Activated T-helper 1 cell treated with anti-CD3 and anti-CD28 coated beads, Interleukin-12 subunit alpha, Interleukin-12 subunit beta, Interleukin-2, Interleukin-4 antibody, amounts not matched to agents 30 ng/mL and 10 ng/mL and 1 ng/mL, durations not matched to agents 14 hours and 24 hours and 36 hours (primary cell): ENCODE measurements at regions not wholly inside any gene's neighbourhood (a gene's known extent, or its start where the extent isn't known, plus 50 kb on each side); places are given as distances from the start of the nearest gene placed in this dataset.
"Not testable (repeated sequence)": the region's sequence is repeated elsewhere in the genome, so short reads cannot be mapped to it uniquely, and the experiment has no call there.

Experiments
- DNase-seq: peaks from one replicate; pipeline ENCODE4 v3.0.0; 2021; ENCODE audit warnings: low spot score
- H3K27ac Mint-ChIP-seq: one replicate; pipeline ENCODE4 v1.8.0; 2021; ENCODE audit warnings: mild to moderate bottlenecking, mixed read lengths
- H3K27me3 Mint-ChIP-seq: one replicate; pipeline ENCODE4 v1.8.0; 2022; ENCODE audit warnings: mild to moderate bottlenecking, moderate library complexity, mixed read lengths; ENCODE audit not compliant: insufficient read depth
- H3K36me3 Mint-ChIP-seq: one replicate; pipeline ENCODE4 v1.8.0; 2021; ENCODE audit warnings: low read depth, mixed read lengths
- H3K4me1 Mint-ChIP-seq: one replicate; pipeline ENCODE4 v1.8.0; 2021; ENCODE audit warnings: low read depth, mixed read lengths
- H3K4me3 Mint-ChIP-seq: one replicate; pipeline ENCODE4 v1.8.0; 2021; ENCODE audit warnings: mild to moderate bottlenecking, moderate library complexity, mixed read lengths
- H3K9me3 Mint-ChIP-seq: one replicate; pipeline ENCODE4 v1.8.0; 2021; ENCODE audit warnings: mixed read lengths
- intact Hi-C: fragments of 100-400 bp; cut with micrococcal nuclease; formaldehyde crosslinking; loops from one replicate; pipeline ENCODE4 v1.15.1; 2024

- DNase-seq, result no peak
- no peaks in the 10 kb centered on the region for H3K4me1 Mint-ChIP-seq
- H3K36me3 Mint-ChIP-seq, result no peaks in the 10 kb centered on the region
- H3K27ac Mint-ChIP-seq, result no peak overlapping the region
- H3K4me3 Mint-ChIP-seq, result no peak overlapping the region
- H3K27me3 Mint-ChIP-seq, result no peaks in the 10 kb centered on the region
- H3K9me3 Mint-ChIP-seq, result peaks cover 25% of the 10 kb centered on the region
- intact Hi-C loops, result no loop called here
These were observed 286.7 kb upstream of the MINDY3 start for GRCh38 chr10:16146993-16147392.

- intact Hi-C loops, result no loop called here
- Mint-ChIP-seq H3K36me3 (no peaks in the 10 kb centered on the region), H3K9me3 (peaks cover 4% of the 10 kb centered on the region), H3K4me3 (no peak overlapping the region), H3K4me1 (no peaks in the 10 kb centered on the region), H3K27me3 (peaks cover 2% of the 10 kb centered on the region), H3K27ac (no peak overlapping the region)
- no peak for DNase-seq
These were observed 281.0 kb upstream of the PTER start for GRCh38 chr10:16155834-16156233.

- no peak for DNase-seq
- intact Hi-C loops, result no loop called here
- Mint-ChIP-seq H3K4me1 (no peaks in the 10 kb centered on the region), H3K36me3 (no peaks in the 10 kb centered on the region), H3K4me3 (no peak overlapping the region), H3K27ac (no peak overlapping the region), H3K9me3 (no peaks in the 10 kb centered on the region), H3K27me3 (peaks cover 2% of the 10 kb centered on the region)
These were observed 280.1 kb upstream of the PTER start for GRCh38 chr10:16156681-16157080.

GRCh38 chr10:16165067-16165466, 271.7 kb upstream of the PTER start:
- H3K9me3 Mint-ChIP-seq, result peaks cover 40% of the 10 kb centered on the region
- H3K4me3 Mint-ChIP-seq, intact Hi-C loops, H3K27me3 Mint-ChIP-seq, H3K27ac Mint-ChIP-seq, H3K36me3 Mint-ChIP-seq, DNase-seq, H3K4me1 Mint-ChIP-seq: not testable (repeated sequence)

- Mint-ChIP-seq H3K36me3 (no peaks in the 10 kb centered on the region), H3K4me3 (no peak overlapping the region), H3K27ac (no peak overlapping the region), H3K4me1 (no peaks in the 10 kb centered on the region), H3K9me3 (no peaks in the 10 kb centered on the region), H3K27me3 (peaks cover 9% of the 10 kb centered on the region)
- no peak for DNase-seq
- intact Hi-C loops, result no loop called here
These were observed 254.7 kb upstream of the PTER start for GRCh38 chr10:16182144-16182543.

- no peaks in the 10 kb centered on the region for H3K9me3 Mint-ChIP-seq
- intact Hi-C loops, result no loop called here
- no peak for DNase-seq
- no peak overlapping the region for H3K4me3 Mint-ChIP-seq
- H3K36me3 Mint-ChIP-seq, result no peaks in the 10 kb centered on the region
- no peak overlapping the region for H3K27ac Mint-ChIP-seq
- H3K4me1 Mint-ChIP-seq, result no peaks in the 10 kb centered on the region
- H3K27me3 Mint-ChIP-seq, result peaks cover 9% of the 10 kb centered on the region
These were observed 254.1 kb upstream of the PTER start for GRCh38 chr10:16182688-16183087.

- H3K9me3 Mint-ChIP-seq, result no peaks in the 10 kb centered on the region
- no peaks in the 10 kb centered on the region for H3K36me3 Mint-ChIP-seq
These were observed 252.7 kb upstream of the PTER start for GRCh38 chr10:16184096-16184597.

GRCh38 chr10:16184906-16185305, 251.9 kb upstream of the PTER start:
- intact Hi-C loops, result no loop called here
- Mint-ChIP-seq H3K27ac (no peak overlapping the region), H3K4me3 (no peak overlapping the region), H3K4me1 (peaks cover 7% of the 10 kb centered on the region), H3K9me3 (no peaks in the 10 kb centered on the region), H3K36me3 (no peaks in the 10 kb centered on the region), H3K27me3 (peaks cover 13% of the 10 kb centered on the region)
- no peak for DNase-seq

More at GRCh38 chr10:16184096-16184597, 252.7 kb upstream of the PTER start:
- intact Hi-C loops, result no loop called here
- Mint-ChIP-seq H3K4me3 (no peak overlapping the region), H3K27me3 (peaks cover 15% of the 10 kb centered on the region), H3K27ac (no peak overlapping the region), H3K4me1 (no peaks in the 10 kb centered on the region)
- DNase-seq, result no peak

GRCh38 chr10:16186564-16186963, 250.2 kb upstream of the PTER start:
- H3K36me3 Mint-ChIP-seq, result no peaks in the 10 kb centered on the region
- intact Hi-C loops, result no loop called here
- H3K4me1 Mint-ChIP-seq, result peaks cover 8% of the 10 kb centered on the region
- H3K4me3 Mint-ChIP-seq, result no peak overlapping the region
- H3K27me3 Mint-ChIP-seq, result peaks cover 13% of the 10 kb centered on the region
- DNase-seq, result no peak
- H3K27ac Mint-ChIP-seq, result no peak overlapping the region
- no peaks in the 10 kb centered on the region for H3K9me3 Mint-ChIP-seq

- intact Hi-C loops, result no loop called here
- Mint-ChIP-seq H3K36me3 (no peaks in the 10 kb centered on the region), H3K9me3 (peaks cover 2% of the 10 kb centered on the region), H3K4me1 (peaks cover 8% of the 10 kb centered on the region), H3K27ac (no peak overlapping the region), H3K4me3 (no peak overlapping the region), H3K27me3 (peaks cover 13% of the 10 kb centered on the region)
- DNase-seq, result no peak
These were observed 249.6 kb upstream of the PTER start for GRCh38 chr10:16187161-16187560.

GRCh38 chr10:16192337-16192736, 244.5 kb upstream of the PTER start:
- Mint-ChIP-seq H3K36me3 (peaks cover 6% of the 10 kb centered on the region), H3K4me1 (peaks cover 39% of the 10 kb centered on the region), H3K27me3 (peaks cover 7% of the 10 kb centered on the region), H3K27ac (no peak overlapping the region), H3K9me3 (peaks cover 31% of the 10 kb centered on the region), H3K4me3 (no peak overlapping the region)
- DNase-seq, result no peak
- intact Hi-C loops, result loop anchor here (10.0 kb wide), 1 partner anchor 342 kb away; no protein-coding TSS in a partner anchor

- Mint-ChIP-seq H3K9me3 (peaks cover 32% of the 10 kb centered on the region), H3K4me1 (peaks cover 39% of the 10 kb centered on the region), H3K36me3 (peaks cover 6% of the 10 kb centered on the region), H3K4me3 (no peak overlapping the region), H3K27ac (no peak overlapping the region), H3K27me3 (peaks cover 6% of the 10 kb centered on the region)
- intact Hi-C loops, result loop anchor here (10.0 kb wide), 1 partner anchor 342 kb away; no protein-coding TSS in a partner anchor
- no peak for DNase-seq
These were observed 243.6 kb upstream of the PTER start for GRCh38 chr10:16193241-16193640.

- Mint-ChIP-seq H3K9me3 (peaks cover 32% of the 10 kb centered on the region), H3K36me3 (peaks cover 8% of the 10 kb centered on the region), H3K4me1 (peaks cover 31% of the 10 kb centered on the region), H3K27ac (peak overlapping the region; percentile 3), H3K4me3 (peak overlapping the region; percentile 16), H3K27me3 (peaks cover 2% of the 10 kb centered on the region)
- intact Hi-C loops, result loop anchor here (1.0 to 10.0 kb wide), 4 partner anchors 241 to 1032 kb away; partner anchors contain the start of gene VIM
- peak; percentile 8 for DNase-seq
These were observed 241.5 kb upstream of the PTER start for GRCh38 chr10:16195178-16195769.
